ENCODE measurements at regions not wholly inside any gene's neighbourhood (a gene's known extent, or its start where the extent isn't known, plus 50 kb on each side); places are given as distances from the start of the nearest gene placed in this dataset.

DNA sequence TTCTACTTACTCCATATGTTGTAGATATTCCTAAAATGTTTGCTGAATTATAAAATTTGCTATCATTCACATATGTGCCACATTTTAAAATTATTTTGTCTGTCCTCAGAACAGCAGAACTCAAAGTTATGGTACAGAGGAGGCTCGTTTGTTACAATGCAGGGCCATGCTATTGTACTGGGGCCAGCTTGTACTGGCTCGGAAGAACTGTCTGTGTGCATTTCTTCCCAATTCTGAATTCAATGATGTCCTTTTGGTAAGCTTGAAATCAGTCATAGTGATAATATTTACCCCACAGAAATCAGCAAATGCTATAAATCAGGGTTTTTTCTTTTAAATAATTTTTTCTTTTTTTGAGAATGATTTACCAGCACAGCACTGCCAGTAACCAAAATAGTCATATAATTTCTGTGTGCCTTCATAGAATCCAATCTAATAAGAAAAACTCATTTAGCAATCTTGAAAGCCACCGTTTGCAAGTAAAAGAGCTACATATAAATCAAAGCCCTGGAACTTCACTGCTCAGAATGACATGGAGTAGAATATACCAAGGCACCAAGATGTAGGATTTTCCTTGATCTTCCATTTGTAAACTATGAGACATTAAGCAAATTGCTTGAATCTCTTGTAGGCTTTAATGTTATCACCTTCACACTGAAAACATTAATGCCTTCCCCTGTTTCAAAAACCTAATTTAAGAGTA lies 90.7 kb upstream of the EPHA4 start:
- Mint-ChIP-seq H3K9me3 (no peaks in the 10 kb centered on the region), H3K4me1 (ENCODE audit: low read depth) (no peaks in the 10 kb centered on the region), H3K36me3 (ENCODE audit: low read depth) (no peaks in the 10 kb centered on the region), H3K27me3 (ENCODE audit: low read depth) (no peaks in the 10 kb centered on the region), H3K27ac (no peak overlapping the region), H3K4me3 (no peak overlapping the region)
- DNase-seq (ENCODE audit: low spot score) = no peak

- Mint-ChIP-seq H3K27ac (no peak overlapping the region), H3K4me3 (no peak overlapping the region), H3K4me1 (ENCODE audit: low read depth) (no peaks in the 10 kb centered on the region), H3K9me3 (no peaks in the 10 kb centered on the region), H3K27me3 (ENCODE audit: low read depth) (no peaks in the 10 kb centered on the region), H3K36me3 (ENCODE audit: low read depth) (no peaks in the 10 kb centered on the region)
- no peak for DNase-seq (ENCODE audit: low spot score)
Observed at GRCh38 chr2:221657806-221658205, 85.7 kb upstream of the EPHA4 start.

DNA sequence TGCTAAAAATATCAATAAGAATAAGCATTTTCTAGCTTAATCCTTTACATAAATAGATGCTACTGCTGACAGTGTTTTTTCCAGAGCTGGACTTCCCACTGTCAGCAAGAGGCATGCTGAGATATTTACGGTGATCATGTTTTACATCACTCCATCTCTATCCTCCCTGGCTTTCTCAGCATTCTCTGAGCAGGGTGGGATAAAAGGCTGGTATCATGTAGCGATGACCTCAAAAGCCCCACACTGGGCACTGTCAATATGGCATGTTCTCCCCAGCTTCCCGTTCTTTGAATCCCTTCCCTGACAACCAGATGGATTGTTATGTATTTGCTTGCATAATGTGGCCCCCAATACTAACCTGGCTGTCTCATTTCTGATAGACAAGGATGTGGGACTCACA lies 83.2 kb upstream of the EPHA4 start:
- no peaks in the 10 kb centered on the region for H3K27me3 Mint-ChIP-seq (ENCODE audit: low read depth)

GRCh38 chr2:221653182-221653581 lies 81.1 kb upstream of the EPHA4 start:
- Mint-ChIP-seq H3K27ac (no peak overlapping the region), H3K27me3 (ENCODE audit: low read depth) (no peaks in the 10 kb centered on the region), H3K4me1 (ENCODE audit: low read depth) (no peaks in the 10 kb centered on the region), H3K4me3 (no peak overlapping the region), H3K36me3 (ENCODE audit: low read depth) (no peaks in the 10 kb centered on the region), H3K9me3 (no peaks in the 10 kb centered on the region)
- no peak for DNase-seq (ENCODE audit: low spot score)

More for the DNA sequence above, 83.2 kb upstream of the EPHA4 start:
- H3K9me3 Mint-ChIP-seq = no peaks in the 10 kb centered on the region
- H3K4me1 Mint-ChIP-seq (ENCODE audit: low read depth) = no peaks in the 10 kb centered on the region
- no peak overlapping the region for H3K4me3 Mint-ChIP-seq
- H3K36me3 Mint-ChIP-seq (ENCODE audit: low read depth) = no peaks in the 10 kb centered on the region
- DNase-seq (ENCODE audit: low spot score) = no peak
- H3K27ac Mint-ChIP-seq = no peak overlapping the region

DNA sequence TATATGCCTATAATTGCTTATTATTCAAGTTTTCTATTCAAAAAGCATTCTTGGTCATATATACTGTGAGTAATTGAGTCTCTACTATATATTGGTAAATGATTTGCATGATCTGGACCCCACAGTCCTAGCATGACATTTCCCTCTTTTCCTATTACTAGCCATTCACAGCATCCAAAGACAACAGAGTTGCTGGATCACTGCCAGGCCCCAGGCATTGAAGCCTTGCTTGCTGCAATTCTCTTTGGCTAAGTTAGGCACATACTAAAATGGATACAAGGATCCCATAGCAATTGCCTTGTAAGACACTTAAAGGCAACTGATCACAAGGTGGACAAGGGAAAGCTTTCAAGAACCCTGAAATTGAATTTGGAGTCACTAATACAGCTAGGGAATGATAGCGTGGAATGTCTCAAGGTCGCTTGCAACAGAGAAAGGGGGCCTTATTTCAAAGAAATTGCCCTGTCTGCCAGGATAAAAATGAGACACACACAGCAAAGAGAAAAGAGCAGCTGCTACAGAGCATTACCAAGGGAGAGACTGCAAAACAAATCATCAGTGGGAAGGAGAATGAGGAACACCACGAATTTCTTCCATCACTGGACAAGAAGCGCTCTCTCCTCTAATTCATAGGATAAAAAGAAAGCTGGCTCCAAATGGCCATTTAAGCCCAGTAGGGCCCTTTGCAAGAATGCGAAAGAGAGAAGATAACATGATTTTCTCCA lies 77.1 kb upstream of the EPHA4 start:
- Mint-ChIP-seq H3K4me1 (ENCODE audit: low read depth) (no peaks in the 10 kb centered on the region), H3K27me3 (ENCODE audit: low read depth) (no peaks in the 10 kb centered on the region), H3K36me3 (ENCODE audit: low read depth) (no peaks in the 10 kb centered on the region), H3K27ac (no peak overlapping the region), H3K9me3 (peaks cover 10% of the 10 kb centered on the region), H3K4me3 (no peak overlapping the region)
- DNase-seq (ENCODE audit: low spot score) = no peak

- Mint-ChIP-seq H3K36me3 (ENCODE audit: low read depth) (no peaks in the 10 kb centered on the region), H3K27ac (no peak overlapping the region), H3K4me3 (no peak overlapping the region), H3K9me3 (peaks cover 14% of the 10 kb centered on the region), H3K4me1 (ENCODE audit: low read depth) (peaks cover 6% of the 10 kb centered on the region), H3K27me3 (ENCODE audit: low read depth) (no peaks in the 10 kb centered on the region)
- no peak for DNase-seq (ENCODE audit: low spot score)
Observed at GRCh38 chr2:221642447-221642846, 70.3 kb upstream of the EPHA4 start.

- H3K9me3 Mint-ChIP-seq = peaks cover 14% of the 10 kb centered on the region
- peak; percentile 6 for DNase-seq (ENCODE audit: low spot score)
- no peak overlapping the region for H3K4me3 Mint-ChIP-seq
- H3K36me3 Mint-ChIP-seq (ENCODE audit: low read depth) = no peaks in the 10 kb centered on the region
- peaks cover 6% of the 10 kb centered on the region for H3K4me1 Mint-ChIP-seq (ENCODE audit: low read depth)
- no peak overlapping the region for H3K27ac Mint-ChIP-seq
- no peaks in the 10 kb centered on the region for H3K27me3 Mint-ChIP-seq (ENCODE audit: low read depth)
Observed at GRCh38 chr2:221641181-221641871, 69.2 kb upstream of the EPHA4 start.

- H3K4me3 Mint-ChIP-seq = no peak overlapping the region
- H3K9me3 Mint-ChIP-seq = peaks cover 11% of the 10 kb centered on the region
- DNase-seq (ENCODE audit: low spot score) = no peak
- peaks cover 6% of the 10 kb centered on the region for H3K4me1 Mint-ChIP-seq (ENCODE audit: low read depth)
- no peak overlapping the region for H3K27ac Mint-ChIP-seq
- no peaks in the 10 kb centered on the region for H3K36me3 Mint-ChIP-seq (ENCODE audit: low read depth)
- no peaks in the 10 kb centered on the region for H3K27me3 Mint-ChIP-seq (ENCODE audit: low read depth)
Observed at GRCh38 chr2:221640686-221641085, 68.6 kb upstream of the EPHA4 start.

GRCh38 chr2:221637851-221638250 lies 65.7 kb upstream of the EPHA4 start:
- DNase-seq (ENCODE audit: low spot score) = no peak
- Mint-ChIP-seq H3K4me1 (ENCODE audit: low read depth) (peaks cover 6% of the 10 kb centered on the region), H3K36me3 (ENCODE audit: low read depth) (no peaks in the 10 kb centered on the region), H3K9me3 (peaks cover 5% of the 10 kb centered on the region), H3K27ac (no peak overlapping the region), H3K4me3 (no peak overlapping the region), H3K27me3 (ENCODE audit: low read depth) (no peaks in the 10 kb centered on the region)

DNA sequence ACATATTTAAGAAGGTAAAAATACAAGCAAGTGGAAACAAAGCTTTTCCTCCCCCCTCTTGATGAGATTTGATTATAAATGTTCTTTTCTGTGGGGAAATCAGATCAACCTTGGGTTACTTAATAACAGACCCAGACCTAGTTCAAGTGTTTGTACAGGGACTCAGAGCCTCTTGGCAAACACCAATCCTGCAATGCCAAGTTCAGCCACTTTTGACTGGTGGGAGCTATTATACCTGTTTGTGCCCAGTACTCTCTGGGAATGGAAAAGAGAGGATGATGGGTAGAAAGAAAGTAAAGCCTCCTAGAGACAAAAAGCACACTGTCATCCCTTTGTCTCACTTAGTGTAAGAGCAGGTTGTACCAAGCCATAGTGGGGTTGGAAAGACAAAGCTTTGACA lies 63.8 kb upstream of the EPHA4 start:
- no peak for DNase-seq (ENCODE audit: low spot score)
- peaks cover 2% of the 10 kb centered on the region for H3K4me1 Mint-ChIP-seq (ENCODE audit: low read depth)
- H3K36me3 Mint-ChIP-seq (ENCODE audit: low read depth) = no peaks in the 10 kb centered on the region
- H3K4me3 Mint-ChIP-seq = no peak overlapping the region
- no peaks in the 10 kb centered on the region for H3K27me3 Mint-ChIP-seq (ENCODE audit: low read depth)
- no peaks in the 10 kb centered on the region for H3K9me3 Mint-ChIP-seq
- H3K27ac Mint-ChIP-seq = no peak overlapping the region

- no peak for DNase-seq (ENCODE audit: low spot score)
- Mint-ChIP-seq H3K27ac (no peak overlapping the region), H3K4me3 (no peak overlapping the region), H3K4me1 (ENCODE audit: low read depth) (no peaks in the 10 kb centered on the region), H3K36me3 (ENCODE audit: low read depth) (no peaks in the 10 kb centered on the region), H3K27me3 (ENCODE audit: low read depth) (no peaks in the 10 kb centered on the region), H3K9me3 (no peaks in the 10 kb centered on the region)
Observed at GRCh38 chr2:221629468-221629867, 57.4 kb upstream of the EPHA4 start.

DNA sequence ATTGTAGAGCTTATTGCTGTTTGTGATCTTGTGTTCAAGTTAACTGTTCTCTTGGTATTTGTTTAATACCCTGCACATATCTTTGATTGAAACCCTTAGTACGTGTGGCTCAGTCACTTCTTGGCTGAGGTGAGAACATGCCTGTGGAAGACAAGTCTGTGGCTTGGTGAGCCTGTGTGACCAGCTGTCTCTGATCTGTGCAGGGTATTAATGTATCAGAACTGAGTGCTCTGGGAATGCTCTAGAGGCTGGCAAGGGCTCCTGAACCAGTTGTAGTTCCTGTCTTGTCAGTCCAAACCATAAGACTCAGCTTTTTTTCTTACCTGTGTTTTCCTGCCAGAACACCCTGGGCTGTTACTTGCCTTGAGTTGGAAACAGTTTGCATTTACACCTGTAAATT lies 52.4 kb upstream of the EPHA4 start:
- DNase-seq (ENCODE audit: low spot score) = no peak
- no peak overlapping the region for H3K27ac Mint-ChIP-seq
- H3K27me3 Mint-ChIP-seq (ENCODE audit: low read depth) = no peaks in the 10 kb centered on the region
- no peak overlapping the region for H3K4me3 Mint-ChIP-seq
- no peaks in the 10 kb centered on the region for H3K4me1 Mint-ChIP-seq (ENCODE audit: low read depth)
- H3K36me3 Mint-ChIP-seq (ENCODE audit: low read depth) = no peaks in the 10 kb centered on the region
- H3K9me3 Mint-ChIP-seq = no peaks in the 10 kb centered on the region
